HG03442 (cell line): ENCODE measurements at regions not wholly inside any gene's neighbourhood (a gene's known extent, or its start where the extent isn't known, plus 50 kb on each side); places are given as distances from the start of the nearest gene placed in this dataset.
A peak's percentile ranks its signal among the peaks of the same experiment; 100 is the strongest.
"Not testable (repeated sequence)": the region's sequence is repeated elsewhere in the genome, so short reads cannot be mapped to it uniquely, and the experiment has no call there.

Experiments
- ATAC-seq: cut with Tn5 transposase; IDR thresholded peaks from one replicate; pipeline ENCODE4 v1.9.1; 2021; ENCODE audit warnings: mild to moderate bottlenecking, moderate library complexity; ENCODE audit not compliant: unreplicated experiment

DNA sequence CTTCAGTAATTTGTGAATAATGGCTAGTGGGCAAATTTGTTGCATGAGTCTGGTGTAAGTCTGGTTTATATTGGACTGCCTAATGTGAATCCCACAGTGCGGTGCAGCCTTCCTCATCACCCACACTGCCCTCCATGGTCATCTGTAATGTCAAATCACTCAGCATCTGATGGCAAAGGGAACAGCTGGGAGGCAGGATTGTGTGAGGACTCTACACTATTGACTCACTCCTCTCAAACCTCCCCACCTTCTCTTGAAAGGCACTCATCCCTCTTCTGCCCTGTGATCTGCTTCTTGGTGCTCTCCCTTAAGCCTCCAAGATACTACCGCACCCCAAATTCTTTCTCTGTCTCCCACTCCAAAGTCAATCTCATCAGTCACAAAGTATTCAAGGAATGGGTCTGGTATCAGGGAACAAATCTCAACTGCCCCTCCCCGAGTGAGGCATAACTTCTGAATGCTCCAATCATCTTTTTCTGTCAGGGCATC lies 146.0 kb upstream of the BEND6 start:
- ATAC-seq = peak; percentile 61

GRCh38 chr6:56807989-56808337 lies 146.9 kb upstream of the BEND6 start:
- ATAC-seq = no peak

DNA sequence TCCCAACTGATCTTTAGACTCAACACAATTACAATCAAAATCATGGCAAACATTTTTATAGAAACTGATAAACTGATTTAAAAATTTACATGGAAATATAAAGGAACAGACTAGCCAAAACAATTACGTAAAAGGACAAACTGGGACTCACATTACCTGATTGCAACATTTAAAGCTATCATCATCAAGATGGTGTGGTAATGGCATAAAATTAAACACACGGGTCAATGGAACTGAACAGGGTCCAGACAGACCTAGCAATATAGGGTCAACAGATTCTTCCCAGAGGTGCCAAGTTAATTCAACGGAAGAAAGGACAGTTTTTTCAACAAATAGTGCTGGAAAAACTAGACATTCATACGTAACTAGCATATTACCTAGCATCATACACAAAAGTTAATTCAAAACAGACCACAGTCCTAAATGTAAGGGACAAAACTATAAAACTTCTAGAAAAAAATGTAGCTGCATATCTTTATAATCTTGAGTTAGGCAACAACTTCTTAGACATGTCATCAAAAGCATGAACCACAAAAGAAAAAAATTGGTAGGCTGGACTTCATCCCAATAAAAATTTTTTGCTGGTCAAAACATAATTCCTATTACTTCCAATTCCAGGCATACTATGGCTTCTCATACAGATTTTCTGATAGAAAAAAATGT lies 147.4 kb upstream of the BEND6 start:
- ATAC-seq = no peak

GRCh38 chr6:56806368-56806767 lies 148.5 kb upstream of the BEND6 start:
- no peak for ATAC-seq

- no peak for ATAC-seq
Measured at GRCh38 chr6:56804996-56805395, 149.9 kb upstream of the BEND6 start.

GRCh38 chr6:56803594-56803993 lies 151.3 kb upstream of the BEND6 start:
- no peak for ATAC-seq

DNA sequence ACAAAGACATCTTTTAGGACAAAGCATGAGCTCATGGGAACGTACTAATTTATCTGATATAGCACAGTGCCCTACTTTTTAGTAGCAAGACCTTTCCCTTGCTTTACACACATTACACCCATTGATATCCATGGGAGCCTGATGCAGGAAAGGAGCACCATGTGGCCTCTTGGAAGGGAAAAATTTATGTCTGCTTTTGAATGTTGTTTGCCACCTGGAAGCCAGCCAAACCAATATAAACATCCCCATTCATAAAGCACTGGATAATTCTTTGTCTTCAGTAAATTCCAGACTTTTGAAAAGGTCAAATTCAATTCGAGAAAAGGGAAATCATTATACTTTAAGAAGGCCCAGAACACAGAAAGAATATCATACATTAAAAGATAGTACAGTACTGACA lies 152.3 kb upstream of the BEND6 start:
- ATAC-seq = no peak

DNA sequence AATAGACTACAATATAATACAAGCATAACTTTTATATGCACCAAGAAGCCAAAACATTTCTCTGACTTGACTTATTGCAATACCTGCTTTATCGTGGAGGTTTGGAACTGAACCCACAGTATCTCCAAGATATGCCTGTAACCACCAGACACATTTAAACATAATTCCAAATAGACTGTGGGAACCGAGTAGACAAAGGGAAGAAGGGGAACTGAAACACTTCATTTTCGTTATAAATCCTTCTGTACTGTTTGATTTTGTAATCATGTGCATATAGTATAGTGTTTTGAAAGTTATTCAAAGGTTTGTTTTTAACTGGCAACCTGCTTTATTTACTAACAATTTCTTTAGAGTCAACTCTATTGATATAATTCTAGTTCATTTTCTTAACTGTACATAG lies 154.9 kb upstream of the BEND6 start:
- no peak for ATAC-seq

GRCh38 chr6:56798163-56798562 lies 155.5 kb upstream of the DST start:
- no peak for ATAC-seq

- ATAC-seq = peak; percentile 35
Measured at GRCh38 chr6:56796196-56796532, 153.5 kb upstream of the DST start.

DNA sequence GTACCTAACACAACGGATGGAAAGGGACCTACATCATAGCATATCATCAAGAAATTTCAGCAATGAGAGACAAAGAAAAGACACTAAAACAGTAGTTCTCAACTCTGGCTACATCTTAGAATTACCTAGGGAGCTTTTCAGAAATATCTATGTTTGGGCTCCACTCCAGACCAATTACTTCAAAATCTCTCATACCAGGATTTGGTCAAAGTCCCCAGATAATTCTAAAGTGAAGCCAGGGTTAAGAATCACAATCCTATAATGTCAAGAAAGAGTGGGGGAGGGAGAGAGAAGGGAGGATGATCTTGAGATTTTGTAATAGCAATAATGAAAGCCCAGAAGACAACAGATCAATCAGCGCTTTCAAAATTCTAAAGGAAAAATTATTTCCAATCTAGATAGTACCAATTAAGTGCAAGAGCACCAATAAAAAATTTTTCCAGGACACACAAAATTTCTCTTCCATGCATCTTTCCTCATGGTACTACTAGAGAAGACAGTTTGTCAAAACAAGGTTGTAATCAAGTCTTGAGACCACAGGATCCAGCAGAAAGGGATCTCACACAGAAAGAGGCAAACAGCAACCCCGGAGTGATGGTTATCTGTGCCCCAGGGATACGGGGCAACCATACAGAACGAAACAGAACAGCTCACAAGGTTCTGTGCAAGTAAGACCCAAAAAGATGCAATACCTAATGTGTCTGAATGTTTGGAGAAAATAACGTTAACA lies 152.9 kb upstream of the DST start:
- no peak for ATAC-seq

- ATAC-seq = no peak
Measured at GRCh38 chr6:56794421-56794820, 151.7 kb upstream of the DST start.

GRCh38 chr6:56793938-56794337 lies 151.2 kb upstream of the DST start:
- no peak for ATAC-seq

DNA sequence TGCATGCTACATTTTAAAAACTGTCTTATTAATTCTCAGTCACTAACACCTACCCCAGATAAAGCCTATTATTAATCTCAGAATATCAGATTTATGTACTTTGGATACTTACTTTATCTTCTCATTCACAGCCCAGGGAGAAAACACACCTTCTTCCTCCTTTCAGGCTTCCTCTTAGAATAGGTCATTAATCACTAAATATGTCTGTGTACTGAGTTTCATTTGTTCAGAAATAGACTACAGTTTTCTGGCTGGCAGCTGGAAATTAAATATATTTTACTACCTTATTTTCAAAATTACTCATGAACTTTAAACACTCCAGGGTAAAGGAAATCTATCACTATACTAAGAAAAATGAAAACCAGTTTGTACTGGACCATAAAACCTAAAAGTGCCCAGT lies 147.7 kb upstream of the DST start:
- ATAC-seq = peak; percentile 39

GRCh38 chr6:56789879-56790278 lies 147.2 kb upstream of the DST start:
- ATAC-seq = no peak

- no peak for ATAC-seq
Measured at GRCh38 chr6:56789342-56789741, 146.7 kb upstream of the DST start.

DNA sequence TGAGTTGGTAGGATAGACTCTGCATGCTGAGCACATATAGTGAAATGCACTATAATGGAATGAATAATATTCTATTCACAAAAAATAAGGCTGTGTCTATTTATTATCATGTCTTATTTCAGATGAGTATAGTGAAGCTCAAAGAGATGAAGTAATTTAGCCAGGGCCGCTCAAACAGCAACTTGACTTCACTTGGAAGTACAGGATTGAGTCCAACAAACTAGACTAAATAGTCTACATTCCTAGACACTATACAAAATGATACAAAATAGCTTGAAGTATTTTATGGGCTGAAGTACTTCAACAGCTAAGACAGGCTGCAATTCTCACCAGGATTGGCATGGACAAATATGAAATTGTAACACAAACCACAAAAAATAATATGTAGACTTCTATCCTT lies 144.5 kb upstream of the DST start:
- ATAC-seq = no peak

DNA sequence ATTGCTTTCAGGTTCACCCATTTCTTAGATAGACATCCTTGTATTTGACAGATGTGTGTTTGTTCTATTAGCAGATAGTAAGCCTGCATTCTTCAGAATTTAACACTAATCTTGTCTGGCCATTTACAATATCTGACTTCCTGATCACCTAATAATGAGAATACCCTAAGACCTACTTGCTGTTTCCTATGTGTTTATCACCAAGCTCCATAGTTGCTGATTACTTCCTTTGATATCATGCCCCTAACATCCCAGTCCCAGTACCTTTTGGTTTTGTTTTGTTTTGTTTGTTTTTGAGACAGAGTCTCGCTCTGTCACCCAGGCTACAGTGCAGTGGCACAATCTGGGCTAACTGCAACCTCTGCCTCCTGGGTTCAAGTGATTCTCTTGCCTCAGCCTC lies 143.6 kb upstream of the DST start:
- ATAC-seq = no peak

GRCh38 chr6:56785536-56785935 lies 142.8 kb upstream of the DST start:
- ATAC-seq = not testable (repeated sequence)

DNA sequence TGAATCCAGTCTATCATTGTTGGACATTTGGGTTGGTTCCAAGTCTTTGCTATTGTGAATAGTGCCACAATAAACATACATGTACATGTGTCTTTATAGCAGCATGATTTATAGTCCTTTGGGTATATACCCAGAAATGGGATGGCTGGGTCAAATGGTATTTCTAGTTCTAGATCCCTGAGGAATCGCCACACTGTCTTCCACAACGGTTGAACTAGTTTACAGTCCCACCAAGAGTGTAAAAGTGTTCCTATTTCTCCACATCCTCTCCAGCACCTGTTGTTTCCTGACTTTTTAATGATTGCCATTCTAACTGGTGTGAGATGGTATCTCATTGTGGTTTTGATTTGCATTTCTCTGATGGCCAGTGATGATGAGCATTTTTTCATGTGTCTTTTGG lies 137.4 kb upstream of the DST start:
- ATAC-seq = not testable (repeated sequence)

DNA sequence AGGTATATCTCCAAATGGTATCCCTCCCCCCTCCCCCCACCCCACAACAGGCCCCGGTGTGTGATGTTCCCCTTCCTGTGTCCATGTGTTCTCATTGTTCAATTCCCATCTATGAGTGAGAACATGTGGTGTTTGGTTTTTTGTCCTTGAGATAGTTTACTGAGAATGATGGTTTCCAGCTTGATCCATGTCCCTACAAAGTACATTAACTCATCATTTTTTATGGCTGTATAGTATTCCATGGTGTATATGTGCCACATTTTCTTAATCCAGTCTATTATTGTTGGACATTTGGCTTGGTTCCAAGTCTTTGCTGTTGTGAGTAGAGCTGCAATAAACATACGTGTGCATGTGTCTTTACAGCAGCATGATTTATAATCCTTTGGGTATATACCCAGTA lies 135.8 kb upstream of the DST start:
- not testable (repeated sequence) for ATAC-seq

GRCh38 chr6:56775498-56776166 lies 132.9 kb upstream of the DST start:
- ATAC-seq = no peak
